HL-60 (cell line): ENCODE measurements at regions not wholly inside any gene's neighbourhood (a gene's known extent, or its start where the extent isn't known, plus 50 kb on each side); places are given as distances from the start of the nearest gene placed in this dataset.

Experiments
- CTCF ChIP-seq: IDR thresholded peaks from one replicate; pipeline ENCODE4 v1.5.1; 2011; ENCODE audit warnings: low read length, control low read depth, inconsistent platforms; ENCODE audit not compliant: insufficient read depth
- GABPA ChIP-seq: IDR thresholded peaks from 2 replicates; pipeline ENCODE4 v1.6.1; 2012; ENCODE audit warnings: low read depth
- POLR2AphosphoS5 ChIP-seq: IDR thresholded peaks from 2 replicates; pipeline ENCODE4 v1.6.1; 2012; ENCODE audit warnings: low read depth
- SPI1 ChIP-seq: IDR thresholded peaks from 2 replicates; pipeline ENCODE4 v1.6.1; 2012; ENCODE audit warnings: low read depth, mild to moderate bottlenecking, borderline replicate concordance
- TF ChIP-seq, protein P1 (sequence below): IDR thresholded peaks from 2 replicates; pipeline ENCODE4 v1.6.1; 2012; ENCODE audit warnings: low read depth; ENCODE audit not compliant: insufficient replicate concordance

DNA sequence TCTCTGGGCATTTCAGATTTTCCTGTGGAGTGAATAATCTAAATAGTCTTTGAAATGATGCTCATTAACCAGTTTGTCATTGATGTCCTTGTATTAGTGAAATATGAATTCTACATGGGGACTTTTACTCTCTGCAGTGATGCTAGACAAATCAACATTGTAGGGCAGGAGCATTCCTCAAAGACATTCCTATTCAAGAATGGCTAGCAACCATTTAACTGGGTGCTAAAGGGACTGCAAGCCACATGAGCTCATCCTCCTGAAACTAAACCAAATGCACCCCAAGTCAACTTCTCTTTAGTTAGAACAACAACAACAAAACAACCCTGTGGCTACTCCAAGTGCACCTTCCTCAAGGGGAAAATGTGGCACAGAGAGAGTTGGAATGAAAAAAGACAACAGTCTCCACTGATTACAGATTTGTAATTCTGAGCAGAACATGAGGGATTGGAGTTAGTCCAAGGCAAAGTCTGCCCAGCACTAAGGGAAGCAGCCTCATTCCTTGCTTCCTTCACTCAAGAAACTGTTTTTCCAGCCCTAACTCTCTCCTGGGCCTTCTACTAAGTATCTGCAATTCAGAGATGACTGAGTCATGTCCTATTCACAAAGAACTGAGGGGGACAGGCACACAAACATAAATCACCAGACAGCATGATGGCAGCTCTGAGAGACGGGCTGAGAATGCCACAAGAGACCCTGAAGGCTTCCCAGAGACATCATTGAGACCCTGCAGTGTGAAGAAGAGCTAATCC is 82.0 kb upstream of the WWC1 start:
- TF ChIP-seq CTCF (no peak), GABPA (no peak), POLR2AphosphoS5 (no peak), SPI1 (no peak)
- TF ChIP-seq, protein P1, sequence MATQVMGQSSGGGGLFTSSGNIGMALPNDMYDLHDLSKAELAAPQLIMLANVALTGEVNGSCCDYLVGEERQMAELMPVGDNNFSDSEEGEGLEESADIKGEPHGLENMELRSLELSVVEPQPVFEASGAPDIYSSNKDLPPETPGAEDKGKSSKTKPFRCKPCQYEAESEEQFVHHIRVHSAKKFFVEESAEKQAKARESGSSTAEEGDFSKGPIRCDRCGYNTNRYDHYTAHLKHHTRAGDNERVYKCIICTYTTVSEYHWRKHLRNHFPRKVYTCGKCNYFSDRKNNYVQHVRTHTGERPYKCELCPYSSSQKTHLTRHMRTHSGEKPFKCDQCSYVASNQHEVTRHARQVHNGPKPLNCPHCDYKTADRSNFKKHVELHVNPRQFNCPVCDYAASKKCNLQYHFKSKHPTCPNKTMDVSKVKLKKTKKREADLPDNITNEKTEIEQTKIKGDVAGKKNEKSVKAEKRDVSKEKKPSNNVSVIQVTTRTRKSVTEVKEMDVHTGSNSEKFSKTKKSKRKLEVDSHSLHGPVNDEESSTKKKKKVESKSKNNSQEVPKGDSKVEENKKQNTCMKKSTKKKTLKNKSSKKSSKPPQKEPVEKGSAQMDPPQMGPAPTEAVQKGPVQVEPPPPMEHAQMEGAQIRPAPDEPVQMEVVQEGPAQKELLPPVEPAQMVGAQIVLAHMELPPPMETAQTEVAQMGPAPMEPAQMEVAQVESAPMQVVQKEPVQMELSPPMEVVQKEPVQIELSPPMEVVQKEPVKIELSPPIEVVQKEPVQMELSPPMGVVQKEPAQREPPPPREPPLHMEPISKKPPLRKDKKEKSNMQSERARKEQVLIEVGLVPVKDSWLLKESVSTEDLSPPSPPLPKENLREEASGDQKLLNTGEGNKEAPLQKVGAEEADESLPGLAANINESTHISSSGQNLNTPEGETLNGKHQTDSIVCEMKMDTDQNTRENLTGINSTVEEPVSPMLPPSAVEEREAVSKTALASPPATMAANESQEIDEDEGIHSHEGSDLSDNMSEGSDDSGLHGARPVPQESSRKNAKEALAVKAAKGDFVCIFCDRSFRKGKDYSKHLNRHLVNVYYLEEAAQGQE = no peak
